GM19023 (cell line): ENCODE measurements at regions not wholly inside any gene's neighbourhood (a gene's known extent, or its start where the extent isn't known, plus 50 kb on each side); places are given as distances from the start of the nearest gene placed in this dataset.
A peak's percentile ranks its signal among the peaks of the same experiment; 100 is the strongest.

ENCODE experiments used
- ATAC-seq: cut with Tn5 transposase; IDR thresholded peaks from one replicate; pipeline ENCODE4 v1.9.1; 2021; ENCODE audit warnings: mild to moderate bottlenecking, moderate library complexity; ENCODE audit not compliant: unreplicated experiment

DNA sequence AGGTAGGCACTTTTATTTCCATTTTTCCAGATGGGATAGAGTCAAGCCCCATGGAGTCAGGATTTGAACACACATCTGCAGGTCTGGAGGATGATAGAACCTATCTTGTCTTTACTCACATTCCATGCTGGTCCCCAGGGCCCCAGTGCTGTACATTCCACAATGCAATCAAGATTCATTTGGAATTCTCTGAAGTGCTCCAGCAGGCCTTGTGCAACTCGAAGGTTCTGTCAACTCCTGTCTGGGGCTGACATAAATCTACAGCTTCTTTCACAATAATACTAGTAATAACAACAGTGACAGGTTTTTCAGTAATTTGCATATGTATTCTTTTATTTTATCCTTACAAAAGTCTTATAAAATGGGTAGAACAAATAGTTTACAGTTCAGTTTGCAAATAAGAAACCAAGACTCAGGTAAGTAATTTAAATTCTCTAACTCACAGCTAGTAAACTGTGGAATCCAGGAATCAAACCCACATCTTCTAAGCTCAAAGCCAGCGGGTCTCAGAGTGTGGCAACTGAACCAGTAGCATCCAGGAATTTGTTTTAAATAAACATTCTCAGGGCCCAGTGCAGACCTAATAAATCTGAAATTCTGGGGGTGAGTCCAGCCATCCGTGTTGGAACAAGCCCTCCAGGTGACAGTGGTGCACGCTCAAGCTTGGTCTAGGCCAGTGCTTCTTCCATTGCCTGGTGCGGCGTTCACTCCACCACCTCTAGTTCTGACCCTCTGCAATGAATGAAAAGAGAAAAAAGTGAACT, 137.0 kb upstream of the TNFAIP3 start:
- no peak for ATAC-seq

GRCh38 chr6:137731600-137731959, 135.5 kb upstream of the TNFAIP3 start:
- ATAC-seq: no peak

DNA sequence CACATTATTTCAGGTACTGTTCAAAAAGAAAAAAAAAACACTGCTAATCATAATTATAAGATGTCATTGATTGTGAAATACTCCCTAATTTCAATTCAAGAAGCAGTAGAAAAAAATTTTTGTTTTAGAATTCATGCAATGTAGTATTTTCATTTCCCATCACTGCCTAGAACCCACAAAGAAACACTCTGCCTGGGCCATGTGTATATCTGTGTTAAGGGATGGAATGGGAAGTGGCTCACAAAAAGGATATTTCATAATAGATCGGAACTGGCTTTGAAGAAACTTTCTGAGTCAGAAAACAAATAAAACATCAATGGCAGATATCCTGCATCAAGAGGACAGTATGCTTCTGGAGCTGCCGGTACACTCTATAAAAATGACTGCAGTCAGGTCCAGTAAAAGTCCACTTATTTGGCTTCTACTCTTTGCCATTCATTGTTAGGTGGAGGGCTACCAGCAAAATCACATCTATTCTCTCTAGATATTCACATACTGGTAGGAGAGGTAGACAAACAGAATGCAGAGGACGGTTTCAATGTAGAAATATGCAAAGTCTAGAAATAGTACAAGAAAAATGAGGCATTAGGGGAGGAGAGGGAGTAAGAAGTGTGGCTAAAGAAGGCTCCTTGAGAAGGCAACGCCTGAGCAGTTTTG, 135.0 kb upstream of the TNFAIP3 start:
- no peak for ATAC-seq

GRCh38 chr6:137733372-137733771, 133.7 kb upstream of the TNFAIP3 start:
- no peak for ATAC-seq

DNA sequence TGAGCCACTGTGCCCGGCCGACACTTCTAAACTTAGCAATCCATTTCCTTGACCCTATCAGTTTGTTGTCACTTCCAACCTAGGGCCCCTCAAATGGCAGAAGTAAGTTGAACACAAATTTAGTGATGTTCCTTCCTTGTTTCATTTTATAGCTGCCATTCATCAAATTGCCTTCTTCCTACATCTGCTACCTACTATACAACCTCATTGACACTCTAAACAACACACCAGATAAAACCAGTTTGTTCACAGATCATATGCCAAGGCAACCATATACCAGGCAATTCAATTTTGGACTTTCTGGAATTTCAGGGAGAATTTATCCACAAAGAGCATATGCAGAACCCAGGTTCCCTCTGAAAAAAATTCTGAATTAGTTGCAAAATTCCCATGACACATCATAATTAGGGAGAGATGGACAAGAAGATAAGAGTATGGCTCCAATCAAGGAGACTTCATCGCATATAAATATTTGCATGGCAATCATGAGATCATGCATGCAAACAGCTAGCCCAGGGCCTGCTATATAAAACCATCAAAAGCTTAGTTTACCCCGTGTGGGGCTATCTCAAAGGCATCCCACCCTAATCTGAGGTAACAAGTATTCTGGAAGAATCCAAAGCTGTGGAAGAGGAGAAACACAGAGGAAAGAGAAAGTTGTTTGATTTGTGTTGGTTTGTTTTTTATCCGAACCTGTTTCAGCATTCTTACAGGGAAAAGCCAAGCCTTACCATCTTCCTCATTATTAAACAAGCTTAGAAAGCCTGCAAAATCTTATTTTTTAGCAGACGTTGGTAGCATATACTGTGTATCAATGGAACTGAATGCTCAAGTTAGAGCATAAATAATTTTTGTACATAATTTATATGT, 132.8 kb upstream of the TNFAIP3 start:
- ATAC-seq: no peak

GRCh38 chr6:137734875-137735182, 132.2 kb upstream of the TNFAIP3 start:
- no peak for ATAC-seq

DNA sequence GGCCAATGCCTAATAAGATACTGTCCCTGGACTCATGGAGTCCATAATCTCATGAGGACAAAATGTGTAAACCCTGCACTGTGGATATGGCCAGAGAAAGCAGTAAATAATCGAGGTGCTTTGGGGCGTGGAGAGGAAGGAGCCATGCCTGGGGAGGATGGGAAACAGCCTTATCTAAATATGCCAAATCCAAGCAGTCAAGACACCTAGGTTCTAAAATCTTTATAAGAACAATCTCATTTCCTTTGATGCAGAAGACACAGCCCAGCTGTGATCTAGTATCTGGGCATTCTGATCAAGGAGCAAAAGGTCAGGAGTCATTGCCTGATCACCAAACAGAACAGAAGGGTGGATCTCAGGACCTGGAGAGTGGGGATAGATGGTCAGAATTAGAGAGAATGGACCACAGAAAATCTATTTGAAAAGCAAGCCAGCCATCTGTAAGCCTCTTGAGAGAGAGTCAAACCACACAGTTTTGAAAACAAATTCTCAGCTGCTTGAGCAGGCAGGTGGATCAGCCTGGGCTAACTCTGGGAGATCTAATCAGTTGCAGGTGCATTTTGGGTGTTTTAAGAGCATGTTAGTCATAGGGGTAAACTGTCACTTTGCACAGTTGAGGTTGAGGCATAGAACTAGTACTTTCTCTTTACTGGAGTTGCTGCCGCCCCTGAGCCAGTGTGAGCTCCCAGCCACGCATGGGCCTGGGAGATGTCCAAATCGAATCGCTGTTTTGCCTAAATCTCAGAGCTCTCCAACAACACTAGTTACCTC, 130.8 kb upstream of the TNFAIP3 start:
- peak; percentile 85 for ATAC-seq

DNA sequence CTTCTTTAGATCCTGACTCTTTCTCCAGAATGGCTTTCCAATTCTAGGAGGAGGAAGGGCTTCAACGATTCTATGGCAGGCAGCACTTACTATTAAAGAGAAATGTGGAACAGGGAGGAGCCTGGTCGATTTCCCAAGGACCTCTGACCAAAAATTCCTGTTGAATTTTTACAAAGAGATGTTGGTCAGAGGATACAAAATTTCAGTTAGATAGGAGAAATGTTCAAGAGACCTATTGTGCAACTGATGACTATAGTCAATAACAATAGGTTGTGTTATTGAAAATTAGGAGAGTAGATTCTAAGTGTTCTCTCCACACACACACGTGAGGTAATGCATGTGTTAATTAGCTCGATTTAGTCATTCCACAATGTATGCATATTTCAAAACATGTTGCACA, 130.1 kb upstream of the TNFAIP3 start:
- ATAC-seq: no peak

DNA sequence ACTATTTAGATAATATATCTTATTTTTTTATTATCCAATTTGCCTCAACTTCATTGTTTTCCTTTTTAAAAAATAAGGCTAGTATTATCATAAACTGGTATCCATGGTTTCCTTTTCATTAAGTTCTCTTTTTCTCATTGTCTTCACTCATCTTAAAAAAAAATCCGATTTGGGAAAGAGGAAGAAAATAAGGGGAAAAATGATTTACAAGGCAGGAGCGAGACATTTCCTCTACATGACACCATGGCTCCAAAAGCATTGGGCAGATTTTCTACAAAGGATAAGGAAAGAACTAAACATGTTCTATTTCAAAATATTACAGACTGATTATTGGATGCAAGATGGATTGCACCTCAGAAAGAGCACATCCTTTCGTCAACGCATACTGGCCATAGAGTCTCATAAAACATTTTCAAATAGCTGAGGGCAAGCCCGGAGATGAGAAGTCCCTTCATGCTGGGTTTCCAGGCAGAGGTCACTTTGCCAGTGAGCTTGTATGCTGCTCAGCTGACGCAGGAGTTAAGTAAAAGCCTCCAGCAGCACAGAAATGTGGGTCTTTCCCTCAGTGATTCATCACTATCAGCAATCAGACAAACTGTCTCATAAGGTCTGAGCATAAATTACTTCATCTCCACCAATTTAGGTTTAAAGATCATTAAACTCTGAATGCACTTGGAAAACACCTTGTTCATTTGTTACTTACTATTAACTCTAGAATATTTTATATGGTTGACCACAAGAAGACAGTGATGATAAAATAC, 129.0 kb upstream of the TNFAIP3 start:
- ATAC-seq: no peak

DNA sequence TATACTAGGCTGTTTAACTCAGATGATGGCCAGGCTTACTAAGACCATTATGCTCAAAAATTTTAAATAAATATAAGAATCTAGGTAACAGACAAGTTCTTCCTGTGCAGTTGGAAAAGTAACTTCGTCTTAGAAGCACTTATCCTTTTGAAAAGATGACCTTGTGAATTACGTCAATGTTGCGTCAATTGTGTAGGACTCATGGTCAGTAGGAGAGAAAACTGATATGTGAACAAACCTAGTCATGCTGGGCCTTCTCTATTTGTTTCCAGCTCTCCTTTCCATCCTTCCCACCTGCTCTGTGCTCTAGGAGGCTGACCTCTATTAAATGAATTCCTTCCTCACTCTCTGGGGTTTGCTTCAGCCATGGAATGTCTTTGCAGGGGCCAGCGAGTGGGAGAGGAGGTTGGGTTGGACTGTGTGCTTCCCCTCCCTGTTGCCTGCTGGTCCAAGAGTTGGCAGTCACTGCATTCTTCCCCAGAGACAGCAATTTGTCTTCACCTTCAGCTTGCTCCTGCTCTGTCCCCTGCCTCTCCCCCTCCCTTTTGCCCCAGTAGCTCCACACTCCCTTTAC, 128.0 kb upstream of the TNFAIP3 start:
- ATAC-seq: no peak

GRCh38 chr6:137739544-137739943, 127.5 kb upstream of the TNFAIP3 start:
- ATAC-seq: no peak

GRCh38 chr6:137740091-137740755, 126.8 kb upstream of the TNFAIP3 start:
- no peak for ATAC-seq

DNA sequence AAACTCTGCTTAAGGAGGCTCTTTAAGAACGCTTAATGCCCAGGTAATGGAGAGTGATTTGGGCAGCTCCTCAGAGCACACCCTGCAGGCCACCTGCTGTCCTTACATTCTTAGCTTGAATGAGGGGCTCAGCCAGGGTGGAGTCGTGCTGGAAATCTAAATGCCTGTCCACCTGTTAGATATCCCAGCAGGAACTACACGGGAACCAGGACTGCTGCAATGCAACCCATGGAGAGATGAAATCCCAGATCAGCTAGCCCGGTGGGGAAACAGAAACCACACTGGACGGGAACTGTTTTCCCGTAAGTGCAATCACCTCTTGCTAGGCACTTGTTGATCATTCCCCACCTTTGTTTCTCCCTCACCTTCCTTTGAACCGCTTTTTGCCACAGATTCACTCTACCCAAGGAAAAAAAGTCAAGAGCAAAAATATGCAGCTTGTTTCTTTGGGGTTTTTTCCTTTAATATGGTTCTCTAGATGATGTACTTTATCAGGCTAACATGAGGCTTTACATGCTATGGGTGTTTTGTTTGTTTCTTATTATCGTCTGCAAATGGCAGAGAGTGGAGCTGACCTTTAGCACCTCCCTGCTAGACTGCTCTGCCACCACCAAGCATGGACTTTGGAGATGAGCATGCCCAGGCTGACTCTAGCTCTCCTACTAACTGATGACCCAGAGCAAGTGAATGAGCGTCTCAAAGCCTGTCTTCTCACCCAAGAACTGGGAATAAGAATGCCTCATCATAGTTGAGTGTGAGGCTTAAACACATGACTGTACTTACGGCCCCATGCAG, 125.9 kb upstream of the TNFAIP3 start:
- no peak for ATAC-seq

DNA sequence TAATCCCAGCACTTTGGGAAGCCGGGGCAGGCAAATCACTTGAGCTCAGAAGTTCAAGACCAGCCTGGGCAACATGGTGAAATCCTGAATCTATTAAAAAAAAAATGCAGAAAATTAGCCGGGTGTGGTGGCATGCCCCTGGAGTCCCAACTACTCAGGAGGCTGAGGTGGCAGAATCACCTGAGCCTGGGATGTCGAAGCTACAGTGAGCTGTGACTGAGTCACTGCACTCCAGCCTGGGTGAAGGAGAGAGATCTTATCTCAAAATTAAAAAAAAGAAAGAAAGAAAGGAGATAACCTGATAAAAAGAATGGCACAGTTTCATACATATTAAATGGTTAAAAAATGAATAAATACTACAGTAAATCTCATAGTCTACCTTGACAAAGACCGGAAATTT, 123.6 kb upstream of the TNFAIP3 start:
- no peak for ATAC-seq

GRCh38 chr6:137744877-137745276, 122.2 kb upstream of the TNFAIP3 start:
- peak; percentile 80 for ATAC-seq

- ATAC-seq: no peak
Observed at GRCh38 chr6:137745321-137745720, 121.7 kb upstream of the TNFAIP3 start.

GRCh38 chr6:137746264-137746663, 120.8 kb upstream of the TNFAIP3 start:
- no peak for ATAC-seq

GRCh38 chr6:137749696-137750211, 117.3 kb upstream of the TNFAIP3 start:
- no peak for ATAC-seq

GRCh38 chr6:137750297-137750696, 116.8 kb upstream of the TNFAIP3 start:
- ATAC-seq: no peak
